ENCODE measurements at regions not wholly inside any gene's neighbourhood (a gene's known extent, or its start where the extent isn't known, plus 50 kb on each side); places are given as distances from the start of the nearest gene placed in this dataset.

DNA sequence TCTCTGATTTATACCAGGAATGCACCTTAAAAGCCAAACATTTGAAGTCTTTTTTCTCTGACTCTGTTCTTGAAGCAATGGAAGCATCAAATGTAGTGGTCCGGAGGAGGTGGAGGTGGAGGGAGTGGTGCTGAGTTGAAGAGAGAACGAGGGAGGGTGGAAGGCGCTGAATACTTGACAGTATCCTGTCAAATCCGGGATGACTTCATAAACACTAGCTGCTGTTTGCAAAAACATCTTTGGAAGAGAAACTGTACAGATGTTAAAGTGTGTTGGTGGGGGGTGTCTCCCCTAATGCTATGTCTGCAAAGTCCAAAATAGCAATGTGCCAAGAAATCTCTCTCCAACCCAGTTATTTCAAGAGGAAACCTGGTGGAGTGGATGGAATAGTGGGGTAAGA lies 328.5 kb upstream of the AUTS2 start:
- TF ChIP-seq, protein P1, sequence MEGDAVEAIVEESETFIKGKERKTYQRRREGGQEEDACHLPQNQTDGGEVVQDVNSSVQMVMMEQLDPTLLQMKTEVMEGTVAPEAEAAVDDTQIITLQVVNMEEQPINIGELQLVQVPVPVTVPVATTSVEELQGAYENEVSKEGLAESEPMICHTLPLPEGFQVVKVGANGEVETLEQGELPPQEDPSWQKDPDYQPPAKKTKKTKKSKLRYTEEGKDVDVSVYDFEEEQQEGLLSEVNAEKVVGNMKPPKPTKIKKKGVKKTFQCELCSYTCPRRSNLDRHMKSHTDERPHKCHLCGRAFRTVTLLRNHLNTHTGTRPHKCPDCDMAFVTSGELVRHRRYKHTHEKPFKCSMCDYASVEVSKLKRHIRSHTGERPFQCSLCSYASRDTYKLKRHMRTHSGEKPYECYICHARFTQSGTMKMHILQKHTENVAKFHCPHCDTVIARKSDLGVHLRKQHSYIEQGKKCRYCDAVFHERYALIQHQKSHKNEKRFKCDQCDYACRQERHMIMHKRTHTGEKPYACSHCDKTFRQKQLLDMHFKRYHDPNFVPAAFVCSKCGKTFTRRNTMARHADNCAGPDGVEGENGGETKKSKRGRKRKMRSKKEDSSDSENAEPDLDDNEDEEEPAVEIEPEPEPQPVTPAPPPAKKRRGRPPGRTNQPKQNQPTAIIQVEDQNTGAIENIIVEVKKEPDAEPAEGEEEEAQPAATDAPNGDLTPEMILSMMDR (IDR thresholded peaks at IDR 0.05; ENCODE audit: insufficient read depth, low read depth, low read length), result no peak
- TF ChIP-seq EZH2 (IDR thresholded peaks at IDR 0.05; ENCODE audit: insufficient read depth, low read length), result no peak

All from astrocyte (in vitro differentiated cells and primary cell).